Activated naive CD8-positive, alpha-beta T cell (primary cell): ENCODE measurements at regions not wholly inside any gene's neighbourhood (a gene's known extent, or its start where the extent isn't known, plus 50 kb on each side); places are given as distances from the start of the nearest gene placed in this dataset.

Experiments used
- H3K27ac Mint-ChIP-seq: one replicate; pipeline ENCODE4 v1.8.0; 2021; ENCODE audit warnings: mixed read lengths
- H3K27me3 Mint-ChIP-seq: one replicate; pipeline ENCODE4 v1.8.0; 2021; ENCODE audit warnings: mixed read lengths
- H3K36me3 Mint-ChIP-seq: one replicate; pipeline ENCODE4 v1.8.0; 2021; ENCODE audit warnings: mixed read lengths
- H3K4me1 Mint-ChIP-seq: one replicate; pipeline ENCODE4 v1.8.0; 2021; ENCODE audit warnings: low read depth, mixed read lengths
- H3K4me3 Mint-ChIP-seq: one replicate; pipeline ENCODE4 v1.8.0; 2021; ENCODE audit warnings: mild to moderate bottlenecking, mixed read lengths
- H3K9me3 Mint-ChIP-seq: one replicate; pipeline ENCODE4 v1.8.0; 2021; ENCODE audit warnings: low read depth, mixed read lengths

- no peak overlapping the region for H3K27ac Mint-ChIP-seq
- no peak overlapping the region for H3K4me3 Mint-ChIP-seq
- peaks cover 5% of the 10 kb centered on the region for H3K27me3 Mint-ChIP-seq
- no peaks in the 10 kb centered on the region for H3K9me3 Mint-ChIP-seq
- H3K36me3 Mint-ChIP-seq = no peaks in the 10 kb centered on the region
- no peaks in the 10 kb centered on the region for H3K4me1 Mint-ChIP-seq
These were observed 248.7 kb downstream of the RBFOX3 start for GRCh38 chr17:79361873-79362771.

GRCh38 chr17:79361221-79361734 lies 249.6 kb downstream of the RBFOX3 start:
- no peaks in the 10 kb centered on the region for H3K4me1 Mint-ChIP-seq
- H3K36me3 Mint-ChIP-seq = no peaks in the 10 kb centered on the region
- no peak overlapping the region for H3K27ac Mint-ChIP-seq
- H3K9me3 Mint-ChIP-seq = no peaks in the 10 kb centered on the region
- H3K4me3 Mint-ChIP-seq = no peak overlapping the region
- H3K27me3 Mint-ChIP-seq = peaks cover 5% of the 10 kb centered on the region

- H3K4me3 Mint-ChIP-seq = no peak overlapping the region
- no peaks in the 10 kb centered on the region for H3K4me1 Mint-ChIP-seq
- H3K27ac Mint-ChIP-seq = no peak overlapping the region
- peaks cover 9% of the 10 kb centered on the region for H3K27me3 Mint-ChIP-seq
- no peaks in the 10 kb centered on the region for H3K9me3 Mint-ChIP-seq
- no peaks in the 10 kb centered on the region for H3K36me3 Mint-ChIP-seq
These were observed 250.7 kb downstream of the RBFOX3 start for GRCh38 chr17:79360196-79360595.

GRCh38 chr17:79356839-79357447 lies 253.9 kb downstream of the RBFOX3 start:
- no peaks in the 10 kb centered on the region for H3K36me3 Mint-ChIP-seq
- no peak overlapping the region for H3K27ac Mint-ChIP-seq
- no peaks in the 10 kb centered on the region for H3K4me1 Mint-ChIP-seq
- H3K4me3 Mint-ChIP-seq = no peak overlapping the region
- H3K27me3 Mint-ChIP-seq = peaks cover 6% of the 10 kb centered on the region
- H3K9me3 Mint-ChIP-seq = no peaks in the 10 kb centered on the region

GRCh38 chr17:79355165-79355564 lies 255.7 kb downstream of the RBFOX3 start:
- Mint-ChIP-seq H3K9me3 (no peaks in the 10 kb centered on the region), H3K27ac (no peak overlapping the region), H3K4me1 (no peaks in the 10 kb centered on the region), H3K27me3 (peaks cover 16% of the 10 kb centered on the region), H3K4me3 (no peak overlapping the region), H3K36me3 (no peaks in the 10 kb centered on the region)

GRCh38 chr17:79354173-79354820 lies 256.6 kb downstream of the RBFOX3 start:
- Mint-ChIP-seq H3K36me3 (no peaks in the 10 kb centered on the region), H3K27ac (no peak overlapping the region), H3K9me3 (no peaks in the 10 kb centered on the region), H3K4me3 (no peak overlapping the region), H3K4me1 (no peaks in the 10 kb centered on the region), H3K27me3 (peaks cover 19% of the 10 kb centered on the region)

- no peaks in the 10 kb centered on the region for H3K4me1 Mint-ChIP-seq
- H3K27ac Mint-ChIP-seq = no peak overlapping the region
- no peaks in the 10 kb centered on the region for H3K9me3 Mint-ChIP-seq
- peaks cover 25% of the 10 kb centered on the region for H3K27me3 Mint-ChIP-seq
- H3K4me3 Mint-ChIP-seq = no peak overlapping the region
- no peaks in the 10 kb centered on the region for H3K36me3 Mint-ChIP-seq
These were observed 257.3 kb downstream of the RBFOX3 start for GRCh38 chr17:79353548-79353947.

GRCh38 chr17:79353016-79353415 lies 257.8 kb downstream of the RBFOX3 start:
- H3K27me3 Mint-ChIP-seq = peaks cover 25% of the 10 kb centered on the region
- no peak overlapping the region for H3K27ac Mint-ChIP-seq
- no peaks in the 10 kb centered on the region for H3K36me3 Mint-ChIP-seq
- no peak overlapping the region for H3K4me3 Mint-ChIP-seq
- no peaks in the 10 kb centered on the region for H3K4me1 Mint-ChIP-seq
- H3K9me3 Mint-ChIP-seq = no peaks in the 10 kb centered on the region

GRCh38 chr17:79350533-79350932 lies 260.3 kb downstream of the RBFOX3 start:
- peaks cover 25% of the 10 kb centered on the region for H3K27me3 Mint-ChIP-seq
- no peaks in the 10 kb centered on the region for H3K4me1 Mint-ChIP-seq
- H3K36me3 Mint-ChIP-seq = no peaks in the 10 kb centered on the region
- H3K4me3 Mint-ChIP-seq = no peak overlapping the region
- no peaks in the 10 kb centered on the region for H3K9me3 Mint-ChIP-seq
- H3K27ac Mint-ChIP-seq = no peak overlapping the region

GRCh38 chr17:79349506-79350400 lies 261.1 kb downstream of the RBFOX3 start:
- Mint-ChIP-seq H3K4me1 (no peaks in the 10 kb centered on the region), H3K27me3 (peaks cover 29% of the 10 kb centered on the region)

GRCh38 chr17:79342376-79342775 lies 267.8 kb downstream of the ENGASE start:
- H3K9me3 Mint-ChIP-seq = peaks cover 4% of the 10 kb centered on the region
- H3K36me3 Mint-ChIP-seq = peaks cover 2% of the 10 kb centered on the region
- H3K4me3 Mint-ChIP-seq = no peak overlapping the region
- H3K27ac Mint-ChIP-seq = no peak overlapping the region
- H3K27me3 Mint-ChIP-seq = peaks cover 13% of the 10 kb centered on the region
- H3K4me1 Mint-ChIP-seq = no peaks in the 10 kb centered on the region

More at GRCh38 chr17:79349506-79350400, 261.1 kb downstream of the RBFOX3 start:
- peaks cover 4% of the 10 kb centered on the region for H3K9me3 Mint-ChIP-seq
- peaks cover 2% of the 10 kb centered on the region for H3K36me3 Mint-ChIP-seq
- H3K4me3 Mint-ChIP-seq = no peak overlapping the region
- H3K27ac Mint-ChIP-seq = no peak overlapping the region

- Mint-ChIP-seq H3K27ac (no peak overlapping the region), H3K4me3 (no peak overlapping the region), H3K36me3 (peaks cover 2% of the 10 kb centered on the region), H3K27me3 (peaks cover 13% of the 10 kb centered on the region), H3K4me1 (no peaks in the 10 kb centered on the region), H3K9me3 (peaks cover 4% of the 10 kb centered on the region)
These were observed 267.2 kb downstream of the ENGASE start for GRCh38 chr17:79341816-79342215.

- H3K9me3 Mint-ChIP-seq = peaks cover 4% of the 10 kb centered on the region
- H3K4me1 Mint-ChIP-seq = no peaks in the 10 kb centered on the region
- H3K27me3 Mint-ChIP-seq = peaks cover 12% of the 10 kb centered on the region
- no peak overlapping the region for H3K27ac Mint-ChIP-seq
- peaks cover 2% of the 10 kb centered on the region for H3K36me3 Mint-ChIP-seq
- no peak overlapping the region for H3K4me3 Mint-ChIP-seq
These were observed 266.7 kb downstream of the ENGASE start for GRCh38 chr17:79341222-79341780.
